GM19328 (cell line): ENCODE measurements at regions not wholly inside any gene's neighbourhood (a gene's known extent, or its start where the extent isn't known, plus 50 kb on each side); places are given as distances from the start of the nearest gene placed in this dataset.
"Not testable (repeated sequence)": the region's sequence is repeated elsewhere in the genome, so short reads cannot be mapped to it uniquely, and the experiment has no call there.

Experiments
- ATAC-seq: cut with Tn5 transposase; IDR thresholded peaks from one replicate; pipeline ENCODE4 v1.9.1; 2021; ENCODE audit warnings: mild to moderate bottlenecking, moderate library complexity; ENCODE audit not compliant: unreplicated experiment

GRCh38 chr13:73162912-73163911 lies 104.4 kb downstream of the KLF5 start:
- ATAC-seq: no peak

DNA sequence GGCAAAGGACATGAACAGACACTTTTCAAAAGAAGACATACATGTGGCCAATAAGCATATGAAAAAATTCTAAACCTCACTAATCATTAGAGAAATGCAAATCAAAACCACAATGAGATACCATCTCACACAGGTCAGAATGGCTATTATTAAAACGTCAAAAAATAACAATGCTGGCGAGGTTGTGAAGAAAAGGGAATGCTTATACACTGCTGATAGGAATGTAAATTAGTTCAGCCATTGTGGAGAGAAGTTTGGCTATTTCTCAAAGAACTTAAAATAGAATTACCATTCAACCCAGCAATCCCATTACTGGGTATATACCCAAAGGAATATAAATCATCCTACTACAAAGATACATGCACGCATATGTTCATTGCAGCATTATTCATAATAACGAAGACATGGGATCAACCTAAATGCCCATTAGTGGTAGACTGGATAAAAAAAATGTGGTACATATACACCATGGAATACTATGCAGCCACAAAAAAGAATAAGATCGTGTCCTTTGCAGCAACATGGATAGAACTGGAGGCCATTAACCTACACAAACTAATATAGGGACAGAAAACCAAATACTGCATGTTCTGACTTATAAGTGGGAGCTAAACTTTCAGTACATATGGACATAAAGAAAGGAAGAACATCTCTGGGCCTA lies 101.7 kb downstream of the KLF5 start:
- not testable (repeated sequence) for ATAC-seq

DNA sequence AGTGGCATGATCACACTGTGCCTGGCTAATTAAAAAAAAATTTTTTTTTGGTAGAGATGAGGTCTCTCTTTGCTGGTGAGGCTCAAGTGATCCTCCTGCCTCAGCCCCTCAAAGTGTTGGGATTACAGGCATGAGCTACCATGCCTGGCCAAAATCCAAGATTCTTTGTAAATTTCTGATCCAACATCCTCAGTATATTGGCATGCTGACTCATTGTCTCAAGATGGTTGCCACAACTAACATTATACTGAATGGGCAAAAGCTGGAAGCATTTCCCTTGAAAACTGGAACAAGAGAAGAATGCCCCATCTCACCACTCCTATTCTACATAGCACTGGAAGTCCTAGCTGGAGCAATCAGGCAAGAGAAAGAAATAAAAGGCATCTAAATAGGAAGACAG lies 100.0 kb downstream of the KLF5 start:
- no peak for ATAC-seq

- no peak for ATAC-seq
Measured at GRCh38 chr13:73157031-73157430, 98.2 kb downstream of the KLF5 start.

- no peak for ATAC-seq
Measured at GRCh38 chr13:73146707-73147106, 87.9 kb downstream of the KLF5 start.

- no peak for ATAC-seq
Measured at GRCh38 chr13:73142071-73142470, 83.3 kb downstream of the KLF5 start.

GRCh38 chr13:73141292-73141771 lies 82.5 kb downstream of the KLF5 start:
- ATAC-seq: no peak

GRCh38 chr13:73140801-73141200 lies 82.0 kb downstream of the KLF5 start:
- ATAC-seq: no peak

DNA sequence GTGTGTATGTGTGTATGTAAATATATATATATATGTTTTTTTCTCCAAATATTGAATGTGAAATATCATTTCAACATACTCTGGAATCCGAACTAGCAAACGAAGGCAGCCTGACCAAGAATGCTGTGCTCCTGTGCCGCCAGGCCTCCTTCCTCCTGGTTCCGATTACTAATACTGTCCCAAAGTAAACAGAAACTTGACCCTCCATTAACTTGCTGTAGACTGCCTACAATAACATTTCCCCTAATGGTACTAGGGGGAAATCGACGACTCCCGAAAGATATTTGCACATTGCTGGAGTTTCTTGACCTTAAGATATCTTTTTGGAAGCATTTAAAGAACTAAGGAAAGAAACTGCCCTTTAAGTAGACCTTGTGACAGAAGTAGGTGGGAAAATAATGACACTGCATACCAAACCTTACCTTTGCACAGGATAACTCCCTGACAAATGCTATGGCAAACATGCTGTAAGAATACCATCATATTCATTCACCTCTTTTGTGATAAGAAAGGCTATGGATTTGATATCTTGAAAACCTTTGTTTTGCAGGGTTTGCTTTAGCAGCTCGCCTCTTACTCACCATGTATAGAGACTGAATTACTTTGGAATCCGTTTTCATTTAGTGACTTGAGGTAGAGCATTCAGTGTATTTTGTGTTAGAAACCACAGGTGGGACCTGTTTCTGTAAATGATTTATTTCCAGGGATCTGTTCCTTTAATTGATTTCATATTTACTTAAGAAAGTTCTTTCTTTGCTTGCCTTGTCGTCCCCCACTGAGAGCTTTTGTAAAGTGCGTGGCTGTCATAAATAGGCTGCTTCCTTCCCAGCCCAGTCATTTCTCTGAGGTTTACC lies 80.1 kb downstream of the KLF5 start:
- ATAC-seq: no peak

DNA sequence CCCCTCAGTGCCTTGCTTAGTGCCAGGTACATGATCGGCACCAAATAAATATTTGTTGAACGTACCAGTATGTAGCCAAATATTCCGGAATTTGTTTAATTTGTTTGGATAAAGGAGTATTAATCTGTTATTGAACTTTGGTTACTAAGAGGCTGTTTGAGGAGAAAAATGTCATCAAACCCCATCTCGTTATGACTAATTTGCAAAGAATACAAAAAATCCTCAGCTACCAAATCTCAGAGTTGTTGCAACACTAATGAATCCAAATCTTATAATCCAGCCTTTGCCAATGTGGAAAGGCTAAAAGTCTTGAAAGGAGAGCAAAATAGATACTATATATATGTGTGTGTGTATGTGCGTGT lies 79.5 kb downstream of the KLF5 start:
- ATAC-seq: no peak

- ATAC-seq: no peak
Measured at GRCh38 chr13:73136776-73137175, 78.0 kb downstream of the KLF5 start.

GRCh38 chr13:73133531-73133930 lies 74.7 kb downstream of the KLF5 start:
- ATAC-seq: no peak

DNA sequence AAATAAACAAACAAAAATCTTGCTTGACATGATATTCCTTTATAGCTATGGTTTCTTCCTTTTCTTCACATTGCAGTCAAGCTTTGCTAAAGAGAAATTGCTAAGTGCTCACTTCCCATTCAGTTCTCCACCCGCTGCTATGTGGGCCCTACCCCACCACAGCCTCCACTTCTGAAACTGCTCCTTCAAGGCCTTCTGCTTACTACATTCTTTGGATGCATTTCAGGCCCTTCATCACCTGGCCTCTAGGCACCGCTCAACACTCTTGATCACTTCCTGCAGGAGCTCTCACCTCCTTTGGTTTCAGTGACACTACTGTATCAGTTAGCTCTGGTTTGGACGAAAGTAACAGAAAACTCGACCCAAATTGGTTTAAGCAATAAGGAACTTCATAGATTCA lies 72.4 kb downstream of the KLF5 start:
- no peak for ATAC-seq

DNA sequence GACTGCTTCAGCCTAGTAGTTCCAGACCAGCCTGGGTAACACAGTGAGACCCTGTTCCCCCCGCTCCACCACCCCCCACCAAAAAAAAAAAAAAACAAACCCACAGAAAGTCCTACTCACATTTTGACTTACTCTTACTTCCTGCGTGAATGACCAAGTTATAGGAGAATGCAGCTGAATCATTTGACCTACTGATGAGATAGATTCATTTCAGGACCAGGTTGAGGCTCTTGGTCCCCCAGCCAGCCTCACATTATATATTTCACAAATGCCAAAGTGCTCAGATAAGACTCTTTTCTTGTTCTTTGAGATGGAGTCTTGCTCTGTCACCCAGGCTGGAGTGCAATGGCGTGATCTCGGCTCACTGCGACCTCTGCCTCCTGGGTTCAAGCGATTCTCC lies 70.2 kb downstream of the KLF5 start:
- ATAC-seq: no peak
